ENCODE measurements at regions not wholly inside any gene's neighbourhood (a gene's known extent, or its start where the extent isn't known, plus 50 kb on each side); places are given as distances from the start of the nearest gene placed in this dataset.
A peak's percentile ranks its signal among the peaks of the same experiment; 100 is the strongest.

DNA sequence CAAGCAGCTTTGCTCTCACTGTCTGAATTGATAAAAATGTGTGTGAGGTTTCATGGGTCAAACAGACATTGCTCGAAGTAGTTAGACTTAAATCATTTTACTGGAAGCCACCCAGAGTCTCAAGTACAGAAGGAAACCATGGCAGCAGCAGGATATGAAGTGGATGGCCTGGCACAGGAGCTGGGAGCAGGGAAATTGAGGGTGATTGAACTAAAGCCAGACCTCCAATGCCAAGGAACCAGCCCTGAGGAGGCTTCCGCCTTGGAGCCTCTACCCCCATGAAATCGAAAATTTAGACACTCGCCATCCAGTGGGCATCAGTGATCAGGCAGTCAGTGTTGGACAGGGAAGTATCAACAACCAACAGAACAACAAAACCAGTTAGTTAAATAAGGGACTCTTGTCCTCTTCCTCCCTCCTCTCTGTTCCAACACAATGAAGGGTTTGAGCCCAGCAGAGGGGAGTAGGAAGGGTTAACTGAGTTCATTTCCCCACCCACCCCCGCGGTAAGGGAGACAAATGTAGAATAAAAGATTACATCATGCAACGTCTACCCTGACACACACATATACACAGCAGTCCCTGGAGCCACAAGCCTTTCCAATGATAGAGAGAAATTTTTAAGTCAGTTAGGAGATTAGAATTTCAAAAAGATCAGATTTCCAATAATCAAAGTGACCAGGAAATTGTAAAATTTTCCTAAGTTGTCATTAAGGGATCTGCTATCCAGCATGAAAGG lies 156.3 kb downstream of the SLC16A9 start:
- no peak for DNase-seq

DNA sequence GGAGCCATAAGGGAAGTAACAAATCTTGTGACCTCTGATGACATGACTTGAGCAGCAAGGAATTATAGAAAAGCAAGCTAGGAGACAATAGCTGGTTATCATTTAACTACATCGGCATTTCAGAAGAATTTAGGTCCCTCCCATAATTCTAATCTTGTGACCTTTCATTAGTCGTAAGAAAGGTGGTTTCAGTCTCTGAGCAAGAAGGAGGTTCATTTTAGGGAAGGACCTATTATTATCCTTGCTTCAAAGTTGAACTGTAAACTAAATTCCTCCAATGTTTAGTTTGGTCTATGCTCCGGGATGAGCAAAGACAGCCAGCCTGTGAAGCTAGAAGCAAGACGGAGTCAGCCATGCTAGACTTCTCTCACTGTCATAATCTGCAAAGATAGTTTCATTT lies 159.6 kb downstream of the SLC16A9 start:
- DNase-seq: no peak

DNA sequence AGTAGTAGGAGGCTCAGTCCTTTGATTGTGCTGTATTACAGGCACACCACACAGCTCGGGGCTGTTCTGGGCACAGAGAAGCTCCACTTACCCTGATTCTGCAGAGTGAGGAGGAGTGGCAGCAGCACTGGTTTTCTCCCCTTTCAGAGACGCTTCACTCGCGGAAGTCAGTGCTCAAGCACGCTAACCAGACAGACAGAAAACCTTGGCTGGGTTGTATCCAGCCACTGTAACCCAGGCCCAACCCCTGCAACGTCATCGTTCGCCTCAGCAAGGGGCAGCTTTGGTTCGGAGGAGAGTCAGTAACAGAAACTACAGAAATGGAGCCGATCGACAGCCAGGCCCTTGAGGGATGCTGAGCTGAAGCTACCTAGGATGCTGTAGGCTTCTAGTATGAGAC lies 171.0 kb downstream of the SLC16A9 start:
- DNase-seq: no peak

DNA sequence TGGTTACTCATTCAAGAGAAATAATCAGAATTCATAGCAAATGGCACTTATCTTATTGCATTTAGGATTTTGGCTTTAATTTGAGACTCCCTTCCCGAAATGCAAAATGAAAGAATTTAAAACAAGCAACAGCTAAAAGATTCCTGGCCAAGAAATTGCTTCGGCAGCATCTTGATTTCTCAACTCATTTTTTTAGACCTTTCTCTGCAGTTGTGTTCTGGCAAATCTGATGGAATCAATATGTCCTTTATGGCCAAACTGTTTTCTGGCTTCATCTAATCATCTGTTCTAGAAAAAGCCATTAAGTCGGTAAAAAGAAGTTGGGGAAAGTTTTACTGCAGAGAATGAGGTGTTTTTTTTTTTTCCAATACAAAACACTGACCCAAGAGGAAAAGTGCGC lies 172.1 kb downstream of the SLC16A9 start:
- DNase-seq: peak; percentile 50

- DNase-seq: peak; percentile 65
Measured at GRCh38 chr10:59536167-59537014, 173.3 kb downstream of the SLC16A9 start.

GRCh38 chr10:59524348-59524747 lies 162.0 kb upstream of the FAM13C start:
- DNase-seq: no peak

DNA sequence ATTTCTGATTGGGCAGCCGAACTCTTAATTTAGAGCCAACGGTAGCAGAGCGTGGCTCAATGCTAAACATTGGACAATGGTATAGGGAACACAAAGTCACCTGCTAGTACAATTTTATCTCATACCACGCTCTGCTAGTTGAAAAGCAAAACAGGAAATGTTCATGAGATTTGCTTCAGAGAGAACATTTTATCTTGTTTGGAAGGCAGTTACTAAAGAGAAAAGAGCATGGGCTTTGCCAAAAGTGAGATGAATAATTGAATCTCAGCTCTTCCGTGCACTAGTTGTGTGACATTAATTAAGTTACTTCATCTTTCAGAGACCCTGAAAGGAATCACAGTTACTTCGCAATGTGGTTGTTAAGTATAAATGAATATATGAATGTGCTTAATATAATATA lies 161.5 kb upstream of the FAM13C start:
- DNase-seq: no peak

DNA sequence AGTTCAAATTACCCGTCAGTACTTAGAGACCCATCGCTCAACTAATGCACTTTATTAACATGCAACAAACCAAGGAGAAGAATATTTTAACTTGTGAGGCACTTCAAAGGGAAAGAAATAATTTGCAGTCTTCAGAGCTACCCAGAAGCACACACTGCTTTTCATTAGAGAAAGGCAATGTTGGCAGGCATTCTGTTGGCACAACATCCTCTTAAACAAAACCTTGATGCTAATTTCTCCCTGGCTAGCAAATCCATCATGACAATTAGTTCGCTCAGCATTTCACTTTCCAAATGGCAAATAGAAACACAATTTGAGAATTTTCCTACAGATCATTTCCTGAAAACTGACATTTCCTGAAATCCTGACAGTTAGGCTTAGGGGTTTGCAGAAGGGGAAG lies 155.6 kb upstream of the FAM13C start:
- no peak for DNase-seq

- no peak for DNase-seq
Measured at GRCh38 chr10:59517341-59517899, 155.1 kb upstream of the FAM13C start.

- peak; percentile 37 for DNase-seq
Measured at GRCh38 chr10:59513558-59513957, 151.2 kb upstream of the FAM13C start.

DNA sequence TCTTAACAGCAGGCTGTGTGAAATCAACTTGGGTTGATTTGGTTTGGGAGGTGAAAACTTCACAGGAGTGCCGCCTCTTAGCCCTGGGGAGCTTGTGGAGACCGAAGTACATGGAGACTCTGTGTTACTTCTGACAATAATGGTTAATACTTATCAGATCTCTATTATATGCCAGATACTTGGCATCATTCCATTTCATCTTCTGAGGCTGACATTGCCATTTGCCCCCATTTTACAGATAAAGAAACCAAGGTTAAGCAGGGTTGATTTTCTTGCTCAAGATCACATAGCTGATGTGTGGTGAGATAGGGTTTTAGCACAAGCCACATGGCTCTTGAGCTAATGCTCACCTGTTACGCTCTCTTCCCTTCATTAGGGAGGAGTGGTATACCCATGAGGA lies 150.6 kb upstream of the FAM13C start:
- DNase-seq: no peak

DNA sequence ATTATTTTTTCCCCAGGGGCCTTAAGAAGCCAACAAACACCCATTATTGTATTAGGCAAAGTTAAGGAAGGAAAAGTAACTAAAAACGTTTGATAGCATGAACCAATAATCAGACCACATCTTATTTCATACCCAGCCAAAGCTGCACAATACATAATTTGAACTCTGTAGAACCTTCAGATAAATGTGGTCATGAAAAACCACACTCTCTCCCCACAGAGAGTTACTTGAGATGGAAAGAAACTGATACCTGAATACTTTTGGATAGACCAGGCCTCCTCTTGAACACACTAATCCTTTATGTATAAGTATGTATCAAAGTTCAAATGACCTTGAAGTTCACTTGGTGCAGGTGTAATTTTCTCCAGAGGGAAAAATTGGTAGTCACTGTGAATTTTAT lies 146.6 kb upstream of the FAM13C start:
- no peak for DNase-seq

DNA sequence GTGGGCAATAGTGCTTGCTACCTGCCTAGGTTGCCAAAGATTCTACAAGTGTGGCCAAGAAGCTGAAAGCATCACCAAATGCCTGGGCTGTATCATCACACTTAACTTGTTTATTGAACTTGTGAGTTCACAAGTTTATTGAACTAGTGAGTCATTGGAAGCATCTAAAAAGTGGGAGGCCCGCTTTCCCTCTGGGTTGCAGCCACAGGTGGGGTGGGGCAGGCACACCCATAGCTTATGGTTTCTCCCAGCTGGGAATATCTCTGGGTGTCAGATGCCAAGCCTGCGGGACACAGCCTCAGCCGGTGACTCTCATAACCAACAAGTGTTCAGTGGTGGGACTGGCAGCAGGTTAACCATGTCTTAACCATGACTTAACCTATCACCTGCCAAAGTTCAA lies 145.9 kb upstream of the FAM13C start:
- no peak for DNase-seq

DNA sequence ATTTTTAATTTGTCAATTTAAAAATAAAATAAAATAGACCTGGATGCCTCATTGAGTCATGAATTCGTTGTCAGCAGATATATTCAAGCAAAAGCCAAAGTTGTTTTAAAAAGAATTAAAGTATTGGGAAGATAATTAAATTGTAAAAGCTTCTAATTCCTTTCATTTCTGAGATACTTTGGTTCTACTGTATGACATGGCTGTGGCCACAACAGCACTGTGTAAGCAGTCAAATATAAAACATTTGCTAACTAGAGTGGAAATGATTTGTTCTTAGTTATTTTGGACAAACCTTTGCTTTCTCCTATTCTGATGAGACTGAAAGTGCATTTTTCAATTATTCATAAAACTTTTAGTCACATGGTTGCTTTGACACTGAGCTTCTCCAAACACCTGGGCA lies 143.6 kb upstream of the FAM13C start:
- no peak for DNase-seq

DNA sequence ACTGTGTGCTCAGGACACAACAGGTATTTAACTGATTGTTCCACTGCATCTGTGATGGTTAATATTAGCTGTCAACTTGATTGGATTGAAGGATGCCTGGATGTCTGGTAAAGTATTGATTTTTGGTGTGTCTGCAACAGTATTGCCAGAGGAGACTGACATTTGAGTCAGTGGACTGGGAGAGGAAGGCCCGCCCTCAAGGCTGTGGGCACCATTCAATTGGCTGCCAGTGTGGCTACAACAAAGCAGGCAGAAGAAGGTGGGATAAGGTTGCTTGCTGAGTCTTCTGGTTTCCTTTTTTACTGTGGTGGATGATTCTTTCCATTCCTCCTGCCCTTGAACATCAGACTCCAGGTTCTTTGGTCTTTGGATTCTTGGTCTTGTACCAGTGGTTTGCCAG lies 137.1 kb upstream of the FAM13C start:
- no peak for DNase-seq

DNA sequence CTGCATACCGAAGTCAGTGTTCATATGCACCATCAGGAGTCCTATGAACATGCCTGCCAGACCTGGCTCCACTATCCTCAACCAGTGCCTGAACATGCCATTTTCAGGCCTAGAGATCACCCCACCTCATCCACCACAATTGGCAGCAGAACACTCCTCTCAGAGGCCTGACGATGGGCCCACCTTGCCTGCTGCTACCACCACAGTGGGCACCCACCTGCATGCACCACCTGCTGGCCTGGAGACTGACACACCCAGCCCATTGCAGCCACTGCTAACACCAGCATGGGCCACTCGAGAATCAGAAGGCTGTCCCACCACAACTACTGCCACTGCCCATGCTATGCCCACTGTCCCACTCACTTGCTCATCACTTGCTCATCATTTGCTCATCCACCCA lies 130.7 kb upstream of the FAM13C start:
- no peak for DNase-seq

GRCh38 chr10:59479426-59479825 lies 117.1 kb upstream of the FAM13C start:
- DNase-seq: peak; percentile 84

- DNase-seq: no peak
Measured at GRCh38 chr10:59470570-59470969, 108.2 kb upstream of the FAM13C start.

GRCh38 chr10:59465088-59465487 lies 102.7 kb upstream of the FAM13C start:
- DNase-seq: peak; percentile 5

GRCh38 chr10:59464483-59464882 lies 102.1 kb upstream of the FAM13C start:
- DNase-seq: no peak

DNA sequence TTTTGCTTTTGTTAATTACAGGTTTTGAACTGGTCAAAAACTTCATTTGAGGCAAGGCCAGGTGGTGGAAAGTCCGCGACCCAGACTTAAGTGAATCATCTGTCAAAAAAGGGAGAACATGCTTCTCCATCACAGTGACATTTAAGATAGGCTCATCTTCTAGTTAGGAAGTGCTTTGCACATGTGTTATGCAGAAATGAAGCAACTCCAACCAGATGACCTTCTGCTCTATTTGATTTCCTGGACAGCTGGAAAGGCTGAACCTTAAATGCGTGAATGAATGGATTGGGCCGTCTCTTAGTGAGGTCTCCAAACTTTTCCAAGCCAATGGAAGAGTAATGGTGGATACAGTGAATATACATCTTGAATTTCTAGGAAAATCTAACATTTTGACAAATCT lies 101.6 kb upstream of the FAM13C start:
- no peak for DNase-seq

DNA sequence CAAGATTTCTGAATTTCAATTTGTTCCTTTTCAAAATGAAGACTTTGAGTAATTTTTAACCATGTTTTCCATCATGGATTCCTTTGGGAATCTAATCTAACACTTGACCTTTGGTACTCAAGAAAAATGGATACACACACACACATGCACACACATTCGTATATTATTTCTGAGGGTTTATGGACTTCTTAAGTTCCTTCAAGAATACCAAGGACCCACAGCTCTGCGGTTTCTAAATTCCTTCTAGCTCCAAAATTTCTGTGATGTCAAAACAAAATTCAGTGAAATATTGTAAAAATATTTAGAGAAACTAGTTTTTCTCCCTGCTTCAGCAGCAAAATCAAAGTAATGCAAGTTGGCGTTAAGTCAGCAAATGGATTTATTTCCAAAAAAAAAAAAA lies 98.3 kb upstream of the FAM13C start:
- no peak for DNase-seq

DNA sequence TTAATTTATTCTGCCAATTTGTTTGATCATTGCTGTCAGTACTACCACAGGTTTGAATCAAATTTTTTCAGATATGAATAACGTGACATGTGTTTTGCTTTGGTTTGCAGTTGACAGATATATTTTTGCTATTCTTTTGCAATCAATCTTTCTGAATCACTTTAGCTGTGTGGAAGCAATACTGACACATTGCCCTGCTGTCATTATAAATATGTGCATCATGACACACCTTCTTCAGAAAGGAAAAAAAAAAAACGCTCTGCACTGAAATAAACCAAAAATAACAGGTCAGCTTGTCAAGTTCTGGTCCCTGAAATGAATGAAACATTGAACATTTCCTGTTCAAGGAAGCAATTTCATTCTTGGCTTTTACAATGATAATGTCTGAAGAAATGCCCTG lies 93.8 kb upstream of the FAM13C start:
- no peak for DNase-seq

Measured in eye (tissue), 1 donor.